ENCODE measurements at regions not wholly inside any gene's neighbourhood (a gene's known extent, or its start where the extent isn't known, plus 50 kb on each side); places are given as distances from the start of the nearest gene placed in this dataset.

- Histone ChIP-seq H3K36me3 (peaks cover 0 to 10% (median 0%) of the 10 kb centered on the region in 4 donors), H3K27me3 (no peaks in the 10 kb centered on the region), H3K27ac (no peak overlapping the region), H3K4me3 (no peak overlapping the region), H3K9me3 (peaks cover 6 to 24% (median 18%) of the 10 kb centered on the region in 4 donors), H3K4me1 (no peaks in the 10 kb centered on the region)
- no peak for TF ChIP-seq EP300 (IDR thresholded peaks at IDR 0.05)
- no peak for TF ChIP-seq POLR2A (IDR thresholded peaks at IDR 0.05)
- no peak for TF ChIP-seq POLR2AphosphoS5 (IDR thresholded peaks at IDR 0.05)
- TF ChIP-seq, protein P1, sequence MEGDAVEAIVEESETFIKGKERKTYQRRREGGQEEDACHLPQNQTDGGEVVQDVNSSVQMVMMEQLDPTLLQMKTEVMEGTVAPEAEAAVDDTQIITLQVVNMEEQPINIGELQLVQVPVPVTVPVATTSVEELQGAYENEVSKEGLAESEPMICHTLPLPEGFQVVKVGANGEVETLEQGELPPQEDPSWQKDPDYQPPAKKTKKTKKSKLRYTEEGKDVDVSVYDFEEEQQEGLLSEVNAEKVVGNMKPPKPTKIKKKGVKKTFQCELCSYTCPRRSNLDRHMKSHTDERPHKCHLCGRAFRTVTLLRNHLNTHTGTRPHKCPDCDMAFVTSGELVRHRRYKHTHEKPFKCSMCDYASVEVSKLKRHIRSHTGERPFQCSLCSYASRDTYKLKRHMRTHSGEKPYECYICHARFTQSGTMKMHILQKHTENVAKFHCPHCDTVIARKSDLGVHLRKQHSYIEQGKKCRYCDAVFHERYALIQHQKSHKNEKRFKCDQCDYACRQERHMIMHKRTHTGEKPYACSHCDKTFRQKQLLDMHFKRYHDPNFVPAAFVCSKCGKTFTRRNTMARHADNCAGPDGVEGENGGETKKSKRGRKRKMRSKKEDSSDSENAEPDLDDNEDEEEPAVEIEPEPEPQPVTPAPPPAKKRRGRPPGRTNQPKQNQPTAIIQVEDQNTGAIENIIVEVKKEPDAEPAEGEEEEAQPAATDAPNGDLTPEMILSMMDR (IDR thresholded peaks at IDR 0.05) = no peak
- no peak for DNase-seq
- intact Hi-C loops (cut with DNase I; ENCODE audit: low total_unique reads) = no loop called here
- WGBS, 5 donors = 77 to 86% (median 82%) methylated on average over 4 of the region's 4 CpGs
Observed at GRCh38 chr22:26816726-26817125, 159.3 kb downstream of the MIAT start.

DNA sequence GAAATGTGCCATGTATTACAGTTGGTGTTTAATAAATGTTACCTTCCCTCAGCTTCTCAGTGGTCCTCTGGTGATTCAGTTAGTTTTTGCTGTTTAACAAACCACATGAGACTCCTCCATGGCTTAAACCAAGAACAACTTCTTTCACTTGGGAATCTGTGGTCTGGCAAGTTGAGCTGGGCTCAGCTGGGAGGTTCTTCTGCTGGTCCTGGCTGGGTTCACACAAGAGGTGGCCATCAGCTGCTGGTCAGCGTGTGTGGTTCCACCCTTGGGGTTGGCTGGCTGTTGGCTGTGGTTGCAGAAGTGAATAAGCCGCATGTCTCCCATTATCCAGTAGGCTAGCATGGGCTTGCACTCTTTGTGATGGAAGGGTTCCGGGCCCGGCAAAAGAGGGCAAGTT lies 160.5 kb downstream of the MIAT start:
- TF ChIP-seq POLR2AphosphoS5 (IDR thresholded peaks at IDR 0.05) (no peak), EP300 (IDR thresholded peaks at IDR 0.05) (no peak), POLR2A (IDR thresholded peaks at IDR 0.05) (no peak)
- TF ChIP-seq, protein P1 (IDR thresholded peaks at IDR 0.05) = no peak
- 56 to 74% (median 62%) methylated on average over 3 to 4 of the region's 4 CpGs for WGBS, 5 donors
- Histone ChIP-seq H3K4me3 (no peak overlapping the region), H3K4me1 (no peaks in the 10 kb centered on the region), H3K36me3 (peaks cover 0 to 10% (median 0%) of the 10 kb centered on the region in 4 donors), H3K27ac (no peak overlapping the region), H3K27me3 (no peaks in the 10 kb centered on the region), H3K9me3 (peaks cover 6 to 18% (median 18%) of the 10 kb centered on the region in 4 donors)
- intact Hi-C loops (cut with DNase I; ENCODE audit: low total_unique reads) = no loop called here
- DNase-seq = no peak

GRCh38 chr22:26821854-26822253 lies 164.5 kb downstream of the MIAT start:
- no peak for DNase-seq
- peaks cover 0 to 10% (median 0%) of the 10 kb centered on the region in 4 donors for H3K36me3 ChIP-seq
- no peaks in the 10 kb centered on the region for H3K4me1 ChIP-seq
- H3K9me3 ChIP-seq = peaks cover 6 to 18% (median 18%) of the 10 kb centered on the region in 4 donors
- H3K27ac ChIP-seq = no peak overlapping the region
- 71 to 81% (median 76%) methylated on average over 4 of the region's 4 CpGs for WGBS, 5 donors
- intact Hi-C loops (cut with DNase I; ENCODE audit: low total_unique reads) = no loop called here
- TF ChIP-seq, protein P1 (IDR thresholded peaks at IDR 0.05) = no peak
- TF ChIP-seq EP300 (IDR thresholded peaks at IDR 0.05) (no peak), POLR2A (IDR thresholded peaks at IDR 0.05) (no peak), POLR2AphosphoS5 (IDR thresholded peaks at IDR 0.05) (no peak)
- no peak overlapping the region for H3K4me3 ChIP-seq
- H3K27me3 ChIP-seq = no peaks in the 10 kb centered on the region

GRCh38 chr22:26822313-26822712 lies 164.9 kb downstream of the MIAT start:
- intact Hi-C loops (cut with DNase I; ENCODE audit: low total_unique reads) = no loop called here
- Histone ChIP-seq H3K27ac (no peak overlapping the region), H3K36me3 (peaks cover 0 to 10% (median 0%) of the 10 kb centered on the region in 4 donors), H3K4me1 (no peaks in the 10 kb centered on the region), H3K9me3 (peaks cover 6 to 17% (median 16%) of the 10 kb centered on the region in 4 donors), H3K27me3 (no peaks in the 10 kb centered on the region), H3K4me3 (no peak overlapping the region)
- TF ChIP-seq POLR2A (IDR thresholded peaks at IDR 0.05) (no peak), POLR2AphosphoS5 (IDR thresholded peaks at IDR 0.05) (no peak), EP300 (IDR thresholded peaks at IDR 0.05) (no peak)
- TF ChIP-seq, protein P1 (IDR thresholded peaks at IDR 0.05) = no peak
- no peak for DNase-seq
- 41 to 55% (median 47%) methylated on average over 2 of the region's 2 CpGs for WGBS, 5 donors

All from stomach (tissue), 8 donors.